Epithelial cell of esophagus (primary cell): ENCODE measurements at regions not wholly inside any gene's neighbourhood (a gene's known extent, or its start where the extent isn't known, plus 50 kb on each side); places are given as distances from the start of the nearest gene placed in this dataset.

ENCODE experiments used
- DNase-seq: peaks from one replicate; pipeline ENCODE4 v3.0.0; 2010; ENCODE audit warnings: low read depth
- H3K4me3 ChIP-seq: 2 replicates; pipeline ENCODE4 v1.5.1; 2011; ENCODE audit warnings: mild to moderate bottlenecking, low read length, control low read depth
- CTCF ChIP-seq: IDR thresholded peaks from 2 replicates; pipeline ENCODE4 v1.5.1; 2011; ENCODE audit warnings: low read depth, mild to moderate bottlenecking, low read length, control low read depth, inconsistent platforms; ENCODE audit not compliant: insufficient read depth; ENCODE audit errors: missing control alignments

GRCh38 chr2:8522687-8523086 lies 159.2 kb upstream of the ID2 start:
- no peak for DNase-seq
- no peak overlapping the region for H3K4me3 ChIP-seq
- TF ChIP-seq CTCF, result no peak

- H3K4me3 ChIP-seq, result no peak overlapping the region
- TF ChIP-seq CTCF, result no peak
- no peak for DNase-seq
Measured at GRCh38 chr2:8524388-8524787, 157.5 kb upstream of the ID2 start.

- no peak for DNase-seq
- H3K4me3 ChIP-seq, result no peak overlapping the region
- no peak for TF ChIP-seq CTCF
Measured at GRCh38 chr2:8524823-8525222, 157.0 kb upstream of the ID2 start.

GRCh38 chr2:8525236-8525581 lies 156.6 kb upstream of the ID2 start:
- no peak overlapping the region for H3K4me3 ChIP-seq
- DNase-seq, result no peak
- no peak for TF ChIP-seq CTCF

- no peak overlapping the region for H3K4me3 ChIP-seq
- DNase-seq, result no peak
- no peak for TF ChIP-seq CTCF
Measured at GRCh38 chr2:8525582-8526402, 156.1 kb upstream of the ID2 start.

- DNase-seq, result no peak
- no peak for TF ChIP-seq CTCF
- H3K4me3 ChIP-seq, result no peak overlapping the region
Measured at GRCh38 chr2:8526403-8526696, 155.5 kb upstream of the ID2 start.

- no peak for TF ChIP-seq CTCF
- no peak for DNase-seq
- no peak overlapping the region for H3K4me3 ChIP-seq
Measured at GRCh38 chr2:8527031-8527430, 154.8 kb upstream of the ID2 start.
